ENCODE measurements at regions not wholly inside any gene's neighbourhood (a gene's known extent, or its start where the extent isn't known, plus 50 kb on each side); places are given as distances from the start of the nearest gene placed in this dataset.
A peak's percentile ranks its signal among the peaks of the same experiment; 100 is the strongest.

- DNase-seq, result no peak
Measured at GRCh38 chr2:128543036-128543435, 224.4 kb upstream of the HS6ST1 start.

- no peak for DNase-seq
Measured at GRCh38 chr2:128543646-128544045, 225.0 kb upstream of the HS6ST1 start.

- no peak for DNase-seq
Measured at GRCh38 chr2:128544321-128545037, 225.8 kb upstream of the HS6ST1 start.

- no peak for DNase-seq
Measured at GRCh38 chr2:128545085-128545484, 226.4 kb upstream of the HS6ST1 start.

- DNase-seq, result no peak
Measured at GRCh38 chr2:128545829-128546228, 227.2 kb upstream of the HS6ST1 start.

- no peak for DNase-seq
Measured at GRCh38 chr2:128547667-128548066, 229.0 kb upstream of the HS6ST1 start.

- no peak for DNase-seq
Measured at GRCh38 chr2:128548461-128548891, 229.8 kb upstream of the HS6ST1 start.

- DNase-seq, result no peak
Measured at GRCh38 chr2:128549094-128549493, 230.4 kb upstream of the HS6ST1 start.

GRCh38 chr2:128549646-128550260 is 231.1 kb upstream of the HS6ST1 start:
- DNase-seq, result peak; percentile 57

- DNase-seq, result no peak
Measured at GRCh38 chr2:128550389-128550788, 231.7 kb upstream of the HS6ST1 start.

GRCh38 chr2:128550801-128551416 is 232.2 kb upstream of the HS6ST1 start:
- DNase-seq, result no peak

GRCh38 chr2:128551435-128551834 is 232.8 kb upstream of the HS6ST1 start:
- no peak for DNase-seq

GRCh38 chr2:128552141-128552805 is 233.6 kb upstream of the HS6ST1 start:
- DNase-seq, result no peak

- no peak for DNase-seq
Measured at GRCh38 chr2:128552806-128553551, 234.3 kb upstream of the HS6ST1 start.

- DNase-seq, result no peak
Measured at GRCh38 chr2:128554151-128554769, 235.6 kb upstream of the HS6ST1 start.

- no peak for DNase-seq
Measured at GRCh38 chr2:128555433-128555832, 236.8 kb upstream of the HS6ST1 start.

GRCh38 chr2:128556089-128556488 is 237.4 kb upstream of the HS6ST1 start:
- no peak for DNase-seq

- no peak for DNase-seq
Measured at GRCh38 chr2:128556633-128557032, 238.0 kb upstream of the HS6ST1 start.

- DNase-seq, result no peak
Measured at GRCh38 chr2:128557069-128557468, 238.4 kb upstream of the HS6ST1 start.

- peak; percentile 80 for DNase-seq
Measured at GRCh38 chr2:128557831-128558241, 239.2 kb upstream of the HS6ST1 start.

GRCh38 chr2:128558441-128558840 is 239.8 kb upstream of the HS6ST1 start:
- DNase-seq, result no peak

GRCh38 chr2:128558895-128559532 is 240.3 kb upstream of the HS6ST1 start:
- DNase-seq, result peak; percentile 28
